Colonic mucosa (tissue), 4 donors: ENCODE measurements at regions not wholly inside any gene's neighbourhood (a gene's known extent, or its start where the extent isn't known, plus 50 kb on each side); places are given as distances from the start of the nearest gene placed in this dataset.
"Not testable (repeated sequence)": the region's sequence is repeated elsewhere in the genome, so short reads cannot be mapped to it uniquely, and the experiment has no call there.

Source experiments
- DNase-seq: peaks from one replicate; pipeline ENCODE4 v3.0.0-alpha.2; 2020
- H3K27ac ChIP-seq: fragments of 200-600 bp; one replicate; pipeline ENCODE4 v1.8.0; 2021
- H3K27me3 ChIP-seq: fragments of 200-600 bp; one replicate; pipeline ENCODE4 v1.8.0; 2021
- H3K36me3 ChIP-seq: fragments of 200-600 bp; one replicate; pipeline ENCODE4 v1.8.0; 2021
- H3K4me1 ChIP-seq: fragments of 200-600 bp; one replicate; pipeline ENCODE4 v1.8.0; 2021; ENCODE audit warnings: mild to moderate bottlenecking
- H3K4me3 ChIP-seq: fragments of 200-600 bp; one replicate; pipeline ENCODE4 v1.8.0; 2021
- H3K9ac ChIP-seq, 2 donors: one replicate each; pipeline ENCODE4 v1.7.0; 2013; ENCODE audit warnings: control low read depth in 2 of 2, low read depth in 2 of 2, low read length in 2 of 2
- H3K9me3 ChIP-seq: fragments of 200-600 bp; one replicate; pipeline ENCODE4 v1.8.0; 2021
- intact Hi-C: fragments of 100-400 bp; cut with DNase I; formaldehyde crosslinking; loops from one replicate; pipeline ENCODE4 v1.14.1; 2022
- TF ChIP-seq, protein P1 (sequence below): fragments of 200-600 bp; IDR thresholded peaks from one replicate; pipeline ENCODE4 v1.8.0; 2022; ENCODE audit warnings: antibody characterized with exemption, mild to moderate bottlenecking
- donor health status: healthy.
- donor health status: DM: no; HTN: no; CAD: no.
- donor health status: DM: no; HTN: no; CAD: no.

DNA sequence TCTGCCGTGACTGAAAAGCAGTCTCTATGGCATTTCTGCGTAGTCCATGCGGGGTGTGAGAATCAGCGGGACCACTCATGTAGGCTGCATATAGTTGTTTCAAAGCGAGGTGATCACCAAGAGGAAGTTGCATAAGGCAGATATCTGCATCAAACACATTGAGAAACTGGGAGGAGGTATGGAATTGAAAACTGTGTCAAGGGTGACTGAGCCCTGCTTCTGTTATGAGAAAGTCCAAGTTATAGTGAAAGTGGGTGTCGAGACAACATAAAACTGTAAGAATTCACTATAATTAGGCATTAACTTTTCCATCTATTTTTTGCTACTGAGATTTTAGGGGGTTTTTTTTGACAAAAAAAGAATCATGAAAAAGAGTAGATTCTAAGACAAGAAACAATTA, 109.3 kb downstream of the ZIC1 start:
- H3K9me3 ChIP-seq = no peaks in the 10 kb centered on the region
- intact Hi-C loops = no loop called here
- no peaks in the 10 kb centered on the region for H3K27me3 ChIP-seq
- H3K4me3 ChIP-seq = no peak overlapping the region
- no peaks in the 10 kb centered on the region for H3K4me1 ChIP-seq
- no peak for DNase-seq
- H3K27ac ChIP-seq = no peak overlapping the region
- H3K9ac ChIP-seq = no peak overlapping the region
- TF ChIP-seq, protein P1, sequence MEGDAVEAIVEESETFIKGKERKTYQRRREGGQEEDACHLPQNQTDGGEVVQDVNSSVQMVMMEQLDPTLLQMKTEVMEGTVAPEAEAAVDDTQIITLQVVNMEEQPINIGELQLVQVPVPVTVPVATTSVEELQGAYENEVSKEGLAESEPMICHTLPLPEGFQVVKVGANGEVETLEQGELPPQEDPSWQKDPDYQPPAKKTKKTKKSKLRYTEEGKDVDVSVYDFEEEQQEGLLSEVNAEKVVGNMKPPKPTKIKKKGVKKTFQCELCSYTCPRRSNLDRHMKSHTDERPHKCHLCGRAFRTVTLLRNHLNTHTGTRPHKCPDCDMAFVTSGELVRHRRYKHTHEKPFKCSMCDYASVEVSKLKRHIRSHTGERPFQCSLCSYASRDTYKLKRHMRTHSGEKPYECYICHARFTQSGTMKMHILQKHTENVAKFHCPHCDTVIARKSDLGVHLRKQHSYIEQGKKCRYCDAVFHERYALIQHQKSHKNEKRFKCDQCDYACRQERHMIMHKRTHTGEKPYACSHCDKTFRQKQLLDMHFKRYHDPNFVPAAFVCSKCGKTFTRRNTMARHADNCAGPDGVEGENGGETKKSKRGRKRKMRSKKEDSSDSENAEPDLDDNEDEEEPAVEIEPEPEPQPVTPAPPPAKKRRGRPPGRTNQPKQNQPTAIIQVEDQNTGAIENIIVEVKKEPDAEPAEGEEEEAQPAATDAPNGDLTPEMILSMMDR = no peak
- H3K36me3 ChIP-seq = no peaks in the 10 kb centered on the region

DNA sequence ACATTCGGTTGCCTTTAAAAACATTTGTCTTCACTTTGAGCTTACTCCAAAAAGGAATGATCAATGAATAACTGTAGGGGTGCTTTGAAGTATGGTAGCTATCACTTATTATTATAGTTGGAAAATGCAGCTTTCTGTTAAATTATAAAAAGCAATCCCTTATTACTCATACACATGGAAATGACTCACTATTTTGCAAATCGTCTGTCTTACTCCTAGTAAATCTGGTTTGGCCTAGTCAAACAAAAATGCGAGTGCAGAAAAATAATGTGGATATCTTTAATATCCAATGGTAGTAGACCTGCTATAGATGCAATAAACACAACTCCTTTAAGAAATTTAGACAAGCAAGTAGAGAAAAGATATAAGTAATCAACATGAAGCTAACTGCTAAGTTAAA, 112.5 kb downstream of the ZIC1 start:
- Histone ChIP-seq H3K36me3 (no peaks in the 10 kb centered on the region), H3K9me3 (no peaks in the 10 kb centered on the region), H3K9ac (no peak overlapping the region), H3K4me1 (no peaks in the 10 kb centered on the region), H3K4me3 (no peak overlapping the region), H3K27ac (no peak overlapping the region), H3K27me3 (no peaks in the 10 kb centered on the region)
- TF ChIP-seq, protein P1 = no peak
- intact Hi-C loops = no loop called here
- DNase-seq = no peak

DNA sequence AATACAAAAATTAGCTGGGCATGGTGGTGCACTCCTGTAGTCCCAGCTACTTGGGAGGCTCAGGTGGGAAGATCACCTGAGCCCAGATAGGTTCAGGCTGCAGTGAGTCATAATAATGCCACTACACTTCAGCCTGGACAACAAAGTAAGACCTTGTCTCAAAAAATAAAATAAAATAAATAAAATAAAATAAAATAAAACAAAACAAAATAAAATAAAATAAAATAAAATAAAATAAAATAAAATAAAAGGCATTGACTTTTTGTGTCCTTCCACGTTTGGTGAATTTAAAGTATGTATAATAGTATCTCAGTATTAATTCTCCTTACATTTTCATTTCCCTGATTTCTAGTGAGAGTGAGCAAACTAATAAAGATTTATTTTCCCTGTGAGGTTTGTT, 113.6 kb downstream of the ZIC1 start:
- H3K27ac ChIP-seq, H3K9me3 ChIP-seq, H3K4me3 ChIP-seq, H3K4me1 ChIP-seq, H3K9ac ChIP-seq, DNase-seq, H3K36me3 ChIP-seq, H3K27me3 ChIP-seq, intact Hi-C loops: not testable (repeated sequence)

DNA sequence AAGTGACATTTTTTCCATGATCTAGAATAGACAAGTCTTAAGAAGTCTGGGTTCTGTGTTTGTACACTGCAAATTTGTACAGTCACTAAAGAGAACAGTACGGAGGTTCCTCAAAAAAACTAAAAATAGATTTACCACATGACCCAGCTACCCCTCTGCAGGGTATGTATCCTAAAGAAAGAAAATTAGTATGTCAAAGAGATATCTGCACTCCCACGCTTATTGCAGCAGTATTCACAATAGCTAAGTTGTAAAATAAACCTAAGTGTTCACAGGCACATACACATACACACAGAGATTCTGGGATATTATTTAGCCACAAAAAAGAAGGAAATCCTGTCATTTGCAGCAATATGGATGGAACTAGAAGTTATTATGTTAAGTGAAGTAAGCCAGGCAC, 120.4 kb downstream of the ZIC1 start:
- intact Hi-C loops = no loop called here
- Histone ChIP-seq H3K4me3 (no peak overlapping the region), H3K27me3 (no peaks in the 10 kb centered on the region), H3K4me1 (no peaks in the 10 kb centered on the region), H3K36me3 (no peaks in the 10 kb centered on the region), H3K27ac (no peak overlapping the region), H3K9ac (no peak overlapping the region), H3K9me3 (no peaks in the 10 kb centered on the region)
- no peak for DNase-seq
- TF ChIP-seq, protein P1 = no peak

DNA sequence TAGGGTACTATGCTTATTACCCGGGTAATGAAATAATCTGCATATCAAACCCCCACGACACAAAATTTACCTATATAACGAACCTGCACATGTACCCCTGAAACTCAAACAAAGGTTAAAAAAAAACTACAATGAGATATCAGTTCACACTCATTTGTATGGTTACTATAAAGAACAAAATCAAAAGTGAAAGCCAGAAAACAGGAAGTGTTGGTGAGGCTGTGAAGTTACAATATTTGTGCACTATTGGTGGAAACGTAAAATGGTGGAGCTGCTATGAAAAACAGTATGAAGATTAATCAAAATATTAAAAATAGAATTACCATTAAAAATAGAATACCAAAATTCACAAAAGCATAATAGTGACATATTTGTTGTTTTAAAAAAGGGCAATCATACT, 128.9 kb downstream of the ZIC1 start:
- TF ChIP-seq, protein P1 = no peak
- H3K9me3 ChIP-seq = no peaks in the 10 kb centered on the region
- H3K27me3 ChIP-seq = no peaks in the 10 kb centered on the region
- no peaks in the 10 kb centered on the region for H3K36me3 ChIP-seq
- H3K9ac ChIP-seq = no peak overlapping the region
- no peaks in the 10 kb centered on the region for H3K4me1 ChIP-seq
- H3K27ac ChIP-seq = no peak overlapping the region
- intact Hi-C loops = no loop called here
- no peak for DNase-seq
- H3K4me3 ChIP-seq = no peak overlapping the region

DNA sequence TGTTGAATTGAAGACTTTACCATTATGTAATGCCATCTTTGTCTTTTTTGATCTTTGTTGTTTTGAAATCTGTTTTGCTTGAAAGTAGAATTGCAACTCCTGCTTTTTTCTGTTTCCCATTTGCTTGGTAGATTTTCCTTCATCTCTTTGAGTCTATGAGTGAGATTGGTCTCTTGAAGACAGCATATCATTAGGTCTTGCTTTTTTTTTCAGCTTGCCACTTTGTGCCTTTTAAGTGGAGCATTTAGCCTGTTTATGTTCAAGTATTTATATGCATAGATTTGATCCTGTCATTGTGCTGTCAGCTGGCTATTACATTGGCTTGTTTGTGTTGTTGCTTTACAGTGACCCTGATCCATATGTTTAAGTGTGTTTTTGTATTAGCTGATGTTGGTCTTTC, 131.8 kb downstream of the ZIC1 start:
- TF ChIP-seq, protein P1 = no peak
- H3K4me1 ChIP-seq = no peaks in the 10 kb centered on the region
- H3K27ac ChIP-seq = no peak overlapping the region
- DNase-seq = no peak
- intact Hi-C loops = no loop called here
- H3K27me3 ChIP-seq = no peaks in the 10 kb centered on the region
- H3K4me3 ChIP-seq = no peak overlapping the region
- no peak overlapping the region for H3K9ac ChIP-seq
- H3K9me3 ChIP-seq = no peaks in the 10 kb centered on the region
- no peaks in the 10 kb centered on the region for H3K36me3 ChIP-seq
